Peyer's patch (tissue), 4 donors: ENCODE measurements at regions not wholly inside any gene's neighbourhood (a gene's known extent, or its start where the extent isn't known, plus 50 kb on each side); places are given as distances from the start of the nearest gene placed in this dataset.

Source experiments
- POLR2A ChIP-seq, 2 donors: fragments of 450-650 bp; IDR thresholded peaks; one replicate each; pipeline ENCODE4 v1.5.1; 2017; ENCODE audit warnings: antibody characterized with exemption in 2 of 2, mild to moderate bottlenecking in 2 of 2, moderate library complexity in 2 of 2
- TF ChIP-seq, protein P1 (sequence below), 6 experiments: fragments of 450-650 bp in 4 of 6; fragments of 200-600 bp in 2 of 6; sonication (generic) in 1 of 6; IDR thresholded peaks; one replicate each; pipeline ENCODE4 v1.5.1; 2017 to 2019; ENCODE audit warnings: antibody characterized with exemption in 6 of 6, mild to moderate bottlenecking in 3 of 6, moderate library complexity in 1 of 6

DNA sequence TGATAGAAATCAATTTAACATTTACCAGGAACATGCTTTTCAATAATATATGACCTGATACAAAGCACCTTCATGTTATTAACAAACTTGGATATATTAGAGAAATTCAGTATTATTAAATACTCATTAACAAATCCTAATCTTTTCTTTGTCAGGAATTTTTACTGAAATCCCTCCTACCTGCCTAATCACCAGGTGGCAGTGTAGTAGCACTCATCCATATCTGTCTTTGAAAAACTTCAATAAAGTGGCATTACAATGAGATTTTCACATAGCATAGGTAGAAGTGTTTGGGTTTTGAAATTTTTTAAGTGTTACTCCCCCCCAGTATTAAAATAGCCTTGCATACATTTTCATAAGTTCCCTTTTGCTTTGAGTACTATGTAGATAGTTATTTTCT, 1246.6 kb upstream of the LRRN3 start:
- TF ChIP-seq, protein P1, sequence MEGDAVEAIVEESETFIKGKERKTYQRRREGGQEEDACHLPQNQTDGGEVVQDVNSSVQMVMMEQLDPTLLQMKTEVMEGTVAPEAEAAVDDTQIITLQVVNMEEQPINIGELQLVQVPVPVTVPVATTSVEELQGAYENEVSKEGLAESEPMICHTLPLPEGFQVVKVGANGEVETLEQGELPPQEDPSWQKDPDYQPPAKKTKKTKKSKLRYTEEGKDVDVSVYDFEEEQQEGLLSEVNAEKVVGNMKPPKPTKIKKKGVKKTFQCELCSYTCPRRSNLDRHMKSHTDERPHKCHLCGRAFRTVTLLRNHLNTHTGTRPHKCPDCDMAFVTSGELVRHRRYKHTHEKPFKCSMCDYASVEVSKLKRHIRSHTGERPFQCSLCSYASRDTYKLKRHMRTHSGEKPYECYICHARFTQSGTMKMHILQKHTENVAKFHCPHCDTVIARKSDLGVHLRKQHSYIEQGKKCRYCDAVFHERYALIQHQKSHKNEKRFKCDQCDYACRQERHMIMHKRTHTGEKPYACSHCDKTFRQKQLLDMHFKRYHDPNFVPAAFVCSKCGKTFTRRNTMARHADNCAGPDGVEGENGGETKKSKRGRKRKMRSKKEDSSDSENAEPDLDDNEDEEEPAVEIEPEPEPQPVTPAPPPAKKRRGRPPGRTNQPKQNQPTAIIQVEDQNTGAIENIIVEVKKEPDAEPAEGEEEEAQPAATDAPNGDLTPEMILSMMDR (IDR thresholded peaks at IDR 0.05) = peak in 3 of 6 experiments; percentile 15 to 33 (median 15)
- no peak for TF ChIP-seq POLR2A (IDR thresholded peaks at IDR 0.05)
